Stromal cell of bone marrow (primary cell): ENCODE measurements at regions not wholly inside any gene's neighbourhood (a gene's known extent, or its start where the extent isn't known, plus 50 kb on each side); places are given as distances from the start of the nearest gene placed in this dataset.
A peak's percentile ranks its signal among the peaks of the same experiment; 100 is the strongest.
"Not testable (repeated sequence)": the region's sequence is repeated elsewhere in the genome, so short reads cannot be mapped to it uniquely, and the experiment has no call there.

Experiments
- DNase-seq: peaks from one replicate; pipeline ENCODE4 v3.0.0-alpha.2; 2012; ENCODE audit warnings: low read depth

- DNase-seq: no peak
Measured at GRCh38 chr4:156312261-156312847, 358.7 kb upstream of the CTSO start.

- DNase-seq: no peak
Measured at GRCh38 chr4:156309031-156309430, 355.4 kb upstream of the CTSO start.

- DNase-seq: no peak
Measured at GRCh38 chr4:156303708-156304107, 350.0 kb upstream of the CTSO start.

GRCh38 chr4:156298230-156298629 is 344.6 kb upstream of the CTSO start:
- peak; percentile 95 for DNase-seq

GRCh38 chr4:156295676-156296195 is 342.1 kb upstream of the CTSO start:
- DNase-seq: no peak

- peak; percentile 75 for DNase-seq
Measured at GRCh38 chr4:156294577-156294976, 340.9 kb upstream of the CTSO start.

- peak; percentile 63 for DNase-seq
Measured at GRCh38 chr4:156293657-156294297, 340.1 kb upstream of the CTSO start.

- no peak for DNase-seq
Measured at GRCh38 chr4:156291317-156291716, 337.7 kb upstream of the CTSO start.

GRCh38 chr4:156290811-156291210 is 337.1 kb upstream of the CTSO start:
- DNase-seq: no peak

- DNase-seq: not testable (repeated sequence)
Measured at GRCh38 chr4:156290026-156290425, 336.4 kb upstream of the CTSO start.

GRCh38 chr4:156280686-156281085 is 327.0 kb upstream of the CTSO start:
- no peak for DNase-seq

- no peak for DNase-seq
Measured at GRCh38 chr4:156265407-156265806, 311.7 kb upstream of the CTSO start.

- no peak for DNase-seq
Measured at GRCh38 chr4:156261230-156261629, 307.6 kb upstream of the CTSO start.

GRCh38 chr4:156255230-156256007 is 301.8 kb upstream of the CTSO start:
- peak; percentile 14 for DNase-seq

GRCh38 chr4:156252358-156252921 is 298.8 kb upstream of the CTSO start:
- no peak for DNase-seq

GRCh38 chr4:156251373-156252065 is 297.9 kb upstream of the CTSO start:
- DNase-seq: no peak

GRCh38 chr4:156248917-156249316 is 295.3 kb upstream of the CTSO start:
- DNase-seq: no peak

GRCh38 chr4:156247470-156247869 is 293.8 kb upstream of the CTSO start:
- DNase-seq: no peak

GRCh38 chr4:156243015-156243414 is 289.3 kb upstream of the CTSO start:
- no peak for DNase-seq

GRCh38 chr4:156242390-156242789 is 288.7 kb upstream of the CTSO start:
- no peak for DNase-seq

- DNase-seq: no peak
Measured at GRCh38 chr4:156241896-156242295, 288.2 kb upstream of the CTSO start.

GRCh38 chr4:156238171-156238570 is 284.5 kb upstream of the CTSO start:
- no peak for DNase-seq
